ENCODE measurements at regions not wholly inside any gene's neighbourhood (a gene's known extent, or its start where the extent isn't known, plus 50 kb on each side); places are given as distances from the start of the nearest gene placed in this dataset.

DNA sequence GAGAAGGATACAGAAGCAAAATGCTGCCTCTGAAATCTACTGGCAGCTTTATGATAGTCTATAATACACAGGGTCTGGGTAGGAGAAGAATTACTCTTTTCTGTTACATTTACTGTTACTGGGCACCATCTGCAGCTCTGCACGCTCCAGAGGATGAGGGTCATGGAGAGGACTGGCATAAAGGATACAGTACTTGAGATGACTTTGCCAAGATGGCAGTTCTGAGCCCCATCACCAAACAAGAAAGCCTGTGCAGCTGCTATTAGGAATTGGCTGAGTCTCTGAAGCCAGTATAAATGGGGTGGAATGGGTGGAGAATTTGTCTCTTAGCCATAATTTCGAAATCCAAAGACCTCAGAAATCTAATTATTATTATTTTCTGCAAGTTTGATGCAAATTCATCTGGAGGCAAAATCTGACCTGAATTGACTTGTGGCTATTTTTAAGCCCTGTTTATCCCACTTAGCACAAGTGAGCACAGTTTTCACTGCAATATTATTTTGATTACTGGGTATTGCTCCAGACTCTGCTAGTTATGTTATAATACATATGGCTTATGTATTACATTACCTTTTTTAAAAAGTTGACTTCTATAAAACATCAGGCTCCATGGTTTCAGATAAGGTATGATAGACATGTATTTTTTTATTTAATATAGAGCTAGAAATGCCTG, 579.5 kb downstream of the MBD2 start:
- DNase-seq (ENCODE audit: low read depth) = no peak

- DNase-seq (ENCODE audit: low read depth) = no peak
These were observed 584.8 kb downstream of the MBD2 start for GRCh38 chr18:53639687-53640086.

GRCh38 chr18:53629337-53629736, 595.1 kb downstream of the MBD2 start:
- DNase-seq (ENCODE audit: low read depth) = no peak

GRCh38 chr18:53625997-53626599, 598.4 kb downstream of the MBD2 start:
- DNase-seq (ENCODE audit: low read depth) = no peak

DNA sequence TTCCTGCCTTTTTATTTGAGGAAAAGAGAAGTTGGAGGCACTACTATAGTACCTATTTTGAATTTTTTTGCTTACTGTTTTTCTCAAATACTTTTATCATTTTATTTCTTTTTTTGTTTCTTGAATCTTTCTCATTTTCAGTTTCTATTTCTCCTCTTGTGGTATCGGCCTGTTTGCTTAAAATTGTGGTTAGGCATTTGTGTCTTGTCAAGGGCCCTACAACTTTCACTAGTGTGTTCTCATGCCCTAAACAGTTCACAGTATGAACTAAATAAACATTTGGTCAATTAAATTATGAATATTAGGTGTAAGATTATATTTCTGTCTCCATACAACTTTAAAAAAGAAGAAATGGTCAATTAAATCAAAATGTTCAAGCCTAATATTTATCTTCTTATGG, 613.5 kb downstream of the MBD2 start:
- DNase-seq (ENCODE audit: low read depth) = no peak

DNA sequence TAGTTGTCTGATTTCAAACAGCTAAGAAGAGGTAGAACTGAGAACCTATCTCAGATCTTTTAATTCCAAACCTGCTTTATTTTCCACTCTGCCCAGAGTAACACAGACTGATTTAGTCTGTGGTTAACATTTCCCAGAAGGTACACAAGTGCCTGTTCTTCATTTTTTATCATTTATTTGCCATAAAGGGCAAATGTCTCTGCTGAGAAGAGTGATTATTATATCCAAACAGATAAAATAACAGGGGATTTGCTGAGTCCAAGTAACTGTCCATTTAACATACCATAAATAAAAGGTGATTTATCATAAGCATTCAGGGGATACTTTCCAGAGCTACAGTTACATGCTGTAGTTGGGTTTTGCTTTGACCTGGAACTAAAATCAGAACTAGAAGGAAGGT, 617.7 kb downstream of the MBD2 start:
- DNase-seq (ENCODE audit: low read depth) = no peak

DNA sequence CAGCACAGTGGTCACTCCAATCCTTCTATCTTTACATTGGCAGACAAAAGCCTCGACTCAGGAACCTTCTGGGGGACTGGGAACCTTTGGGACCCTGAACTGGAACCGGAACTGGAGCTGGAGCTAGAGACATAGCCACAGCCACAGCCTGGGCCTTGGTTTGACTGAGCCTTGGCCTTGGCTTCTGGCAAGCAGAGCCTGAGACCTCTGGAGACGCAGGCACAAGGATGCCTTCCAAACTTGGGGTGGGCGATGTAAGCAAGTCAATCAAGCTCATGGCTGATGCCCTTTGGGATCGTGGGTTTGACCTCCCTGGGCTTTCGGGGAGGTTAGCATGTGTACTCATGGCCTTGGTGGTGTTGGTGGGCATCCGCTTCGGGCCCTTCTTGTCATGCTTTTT, 619.3 kb downstream of the MBD2 start:
- no peak for DNase-seq (ENCODE audit: low read depth)

DNA sequence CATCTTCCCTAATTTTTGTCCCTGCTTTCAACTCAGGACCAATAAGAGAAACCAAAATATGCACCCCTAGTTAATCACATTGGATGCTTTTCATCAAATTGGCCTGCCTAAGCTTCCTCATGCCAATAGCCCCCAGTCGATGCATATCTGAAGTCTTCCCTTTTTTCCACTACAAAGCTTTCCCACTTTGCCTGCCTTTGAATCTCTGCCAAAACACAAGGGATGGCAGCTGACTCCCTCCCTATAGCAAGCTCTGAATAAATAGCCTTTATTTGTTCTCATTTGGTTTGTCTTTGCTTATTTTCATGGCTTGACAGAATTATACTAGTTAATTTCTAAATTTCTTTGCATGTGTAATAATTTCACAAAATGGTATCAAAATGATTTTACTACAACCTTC, 621.2 kb downstream of the MBD2 start:
- no peak for DNase-seq (ENCODE audit: low read depth)

DNA sequence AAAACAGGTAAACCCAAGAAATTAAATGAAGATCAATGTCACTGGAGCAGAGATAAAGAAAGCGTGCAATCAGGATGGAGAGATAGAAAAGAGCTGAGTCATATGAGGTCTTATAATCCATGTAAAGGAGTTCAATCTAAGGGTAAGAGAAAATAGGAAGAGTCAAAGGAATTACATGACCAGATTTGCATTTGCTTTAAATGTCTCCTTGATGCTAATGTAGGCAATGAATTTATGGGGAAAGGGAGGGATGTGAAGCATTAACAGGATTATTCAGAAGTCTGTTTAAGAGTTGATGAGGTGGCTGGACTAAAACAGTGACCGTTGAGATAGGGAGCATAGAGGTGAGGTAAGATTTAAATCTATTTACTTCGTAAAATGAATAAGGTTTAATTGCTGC, 623.1 kb downstream of the MBD2 start:
- DNase-seq (ENCODE audit: low read depth) = no peak

- no peak for DNase-seq (ENCODE audit: low read depth)
These were observed 637.5 kb downstream of the MBD2 start for GRCh38 chr18:53586923-53587322.
